HCT116 (cell line): ENCODE measurements at regions not wholly inside any gene's neighbourhood (a gene's known extent, or its start where the extent isn't known, plus 50 kb on each side); places are given as distances from the start of the nearest gene placed in this dataset.

ENCODE experiments used
- ATAC-seq: fragments of 200-7000 bp; cut with Tn5 transposase; 2 replicates; pipeline ENCODE4 v1.9.1; 2020; ENCODE audit warnings: mild to moderate bottlenecking, moderate library complexity
- BruUV-seq: library from RNA; stranded (reverse); fragments of 400-500 nt; replicated peaks from 2 replicates; lab custom pipeline; 2021; lab: Mats Ljungman, UMichigan
- CTCF ChIA-PET: fragments of 300-600 bp; sonication (Branson Sonifier 250); formaldehyde crosslinking; loops from one replicate; lab custom pipeline; 2021; ENCODE audit warnings: antibody characterized with exemption; lab: Charles Lee
- POLR2A ChIA-PET: fragments of 300-600, 350-600 bp; sonication (Branson Sonifier 250); formaldehyde crosslinking; loops from one replicate; lab custom pipeline; 2021; ENCODE audit warnings: antibody characterized with exemption; lab: Charles Lee
- RAD21 ChIA-PET, 2 experiments: fragments of 300-600 bp; sonication (Branson Sonifier 250); formaldehyde crosslinking; loops; one replicate each; lab custom pipeline; 2023; ENCODE audit warnings: low total read pairs in 2 of 2; ENCODE audit not compliant: uncharacterized antibody in 2 of 2, unreplicated experiment in 2 of 2, low non-redundant PET in 1 of 2; lab: Charles Lee
- DNase-seq: peaks from one replicate; pipeline ENCODE4 v3.0.0-alpha.2; 2010; ENCODE audit warnings: low read depth, low spot score
- H2AFZ ChIP-seq: fragments of 200-600 bp; shearing (Covaris generic), sonication (generic); 2 replicates; pipeline ENCODE4 v1.6.1; 2017; ENCODE audit warnings: low read depth, mixed run types, mixed read lengths, antibody characterized with exemption, low read length; ENCODE audit not compliant: poor library complexity, severe bottlenecking
- H3K27ac ChIP-seq: 2 replicates; pipeline ENCODE4 v1.5.1; 2012; ENCODE audit warnings: low read depth, low read length
- H3K27me3 ChIP-seq: fragments of 200-600 bp; sonication (generic); 2 replicates; pipeline ENCODE4 v1.6.1; 2016; ENCODE audit warnings: mixed run types, low read length, mixed read lengths; ENCODE audit not compliant: insufficient read depth
- H3K36me3 ChIP-seq, 2 experiments: fragments of 200-500 bp in 1 of 2; fragments of 200-600 bp in 1 of 2; sonication (Bioruptor generic) in 1 of 2; sonication (generic) in 1 of 2; 2 replicates each; pipeline versions ENCODE4 v1.5.1 to v1.6.1; 2014 to 2016; ENCODE audit warnings: low read length in 2 of 2, inconsistent platforms in 1 of 2, mixed read lengths in 1 of 2, mixed run types in 1 of 2; ENCODE audit not compliant: insufficient read depth in 2 of 2, control insufficient read depth in 1 of 2
- H3K4me1 ChIP-seq, 2 experiments: fragments of 200-600 bp in 1 of 2; sonication (generic) in 1 of 2; 2 replicates each; pipeline versions ENCODE4 v1.5.1 to v1.6.1; 2012 to 2017; ENCODE audit warnings: low read length in 2 of 2, inconsistent platforms in 1 of 2, mild to moderate bottlenecking in 1 of 2, mixed read lengths in 1 of 2, mixed run types in 1 of 2, moderate library complexity in 1 of 2; ENCODE audit not compliant: insufficient read depth in 2 of 2, control insufficient read depth in 1 of 2
- H3K4me2 ChIP-seq: fragments of 200-600 bp; sonication (generic); 2 replicates; pipeline ENCODE4 v1.6.1; 2017; ENCODE audit warnings: mixed run types, low read length, mixed read lengths
- H3K4me3 ChIP-seq, 2 experiments: fragments of 200-600 bp in 1 of 2; sonication (generic) in 1 of 2; replicated peaks in 1 of 2; 2 replicates each; pipeline ENCODE4 v1.5.1; 2011 to 2016; ENCODE audit warnings: low read length in 2 of 2, control low read depth in 1 of 2, low read depth in 1 of 2, mild to moderate bottlenecking in 1 of 2, mixed read lengths in 1 of 2, mixed run types in 1 of 2
- H3K79me2 ChIP-seq: fragments of 200-600 bp; sonication (generic); 2 replicates; pipeline ENCODE4 v1.6.1; 2017; ENCODE audit warnings: mild to moderate bottlenecking, mixed run types, low read length, moderate library complexity, mixed read lengths; ENCODE audit not compliant: insufficient read depth
- H3K9ac ChIP-seq: fragments of 200-600 bp; sonication (generic); 2 replicates; pipeline ENCODE4 v1.6.1; 2016; ENCODE audit warnings: low read length, mixed read lengths
- H3K9me2 ChIP-seq: fragments of 200-600 bp; sonication (generic), shearing (Covaris generic); 2 replicates; pipeline ENCODE4 v1.6.1; 2017; ENCODE audit warnings: mixed run types, mild to moderate bottlenecking, moderate library complexity; ENCODE audit not compliant: insufficient read depth
- H3K9me3 ChIP-seq, 2 experiments: fragments of 200-500 bp in 1 of 2; fragments of 200-600 bp in 1 of 2; sonication (Bioruptor generic) in 1 of 2; sonication (generic) in 1 of 2; 2 replicates each; pipeline ENCODE4 v1.6.1; 2014 to 2017; ENCODE audit warnings: low read length in 2 of 2, mixed read lengths in 2 of 2, inconsistent platforms in 1 of 2, low read depth in 1 of 2, mild to moderate bottlenecking in 1 of 2, mixed run types in 1 of 2, moderate library complexity in 1 of 2; ENCODE audit not compliant: control insufficient read depth in 1 of 2, insufficient read depth in 1 of 2
- H4K20me1 ChIP-seq: fragments of 200-600 bp; sonication (generic), shearing (Covaris generic); 2 replicates; pipeline ENCODE4 v1.6.1; 2017; ENCODE audit warnings: mixed run types, mild to moderate bottlenecking, moderate library complexity; ENCODE audit not compliant: insufficient read depth
- ATF3 ChIP-seq: IDR thresholded peaks from 2 replicates; pipeline ENCODE4 v1.6.1; 2012
- CEBPB ChIP-seq: IDR thresholded peaks from 2 replicates; pipeline ENCODE4 v1.6.1; 2012; ENCODE audit warnings: low read depth
- EZH2phosphoT487 ChIP-seq: fragments of 200-600 bp; IDR thresholded peaks from 2 replicates; pipeline ENCODE4 v1.6.1; 2018; ENCODE audit warnings: antibody characterized with exemption, borderline replicate concordance
- FOSL1 ChIP-seq: IDR thresholded peaks from 2 replicates; pipeline ENCODE4 v1.6.1; 2012; ENCODE audit warnings: low read depth
- JUND ChIP-seq: IDR thresholded peaks from 2 replicates; pipeline ENCODE4 v1.6.1; 2012
- POLR2AphosphoS5 ChIP-seq: IDR thresholded peaks from 2 replicates; pipeline ENCODE4 v1.6.1; 2011; ENCODE audit warnings: mild to moderate bottlenecking, low read depth, low read length, moderate library complexity
- RAD21 ChIP-seq: IDR thresholded peaks from 2 replicates; pipeline ENCODE4 v1.6.1; 2012; ENCODE audit warnings: low read depth, mild to moderate bottlenecking
- REST ChIP-seq: IDR thresholded peaks from 2 replicates; pipeline ENCODE4 v1.6.1; 2012; ENCODE audit warnings: low read depth
- TCF7L2 ChIP-seq: IDR thresholded peaks from 2 replicates; pipeline ENCODE4 v1.7.0; 2011; ENCODE audit warnings: borderline replicate concordance, inconsistent platforms; ENCODE audit not compliant: insufficient read depth, insufficient read length; ENCODE audit errors: extremely low read depth
- ZBTB33 ChIP-seq: IDR thresholded peaks from 2 replicates; pipeline ENCODE4 v1.6.1; 2011; ENCODE audit warnings: mild to moderate bottlenecking, low read length, moderate library complexity; ENCODE audit not compliant: insufficient replicate concordance; ENCODE audit errors: extremely low read depth
- intact Hi-C: fragments of 100-400 bp; cut with micrococcal nuclease; formaldehyde crosslinking; loops from 2 replicates; pipeline ENCODE4 v1.10.0; 2022

GRCh38 chr18:65422544-65423136, 328.2 kb upstream of the CDH7 start:
- Histone ChIP-seq H3K9me3 (peaks cover 0 to 3% of the 10 kb centered on the region in 2 experiments; a peak in 2 of 4 replicates), H3K27ac (no peak overlapping the region), H3K9ac (no peak overlapping the region), H2AFZ (no peak overlapping the region), H3K4me1 (no peaks in the 10 kb centered on the region), H3K9me2 (no peaks in the 10 kb centered on the region), H3K4me3 (no peak overlapping the region), H3K79me2 (no peaks in the 10 kb centered on the region), H3K27me3 (no peaks in the 10 kb centered on the region), H4K20me1 (no peaks in the 10 kb centered on the region), H3K4me2 (no peak overlapping the region), H3K36me3 (no peaks in the 10 kb centered on the region)
- CTCF ChIA-PET: no interaction called here
- no TSS peak for BruUV-seq
- ATAC-seq (no peak), DNase-seq (no peak)
- POLR2A ChIA-PET: no interaction called here
- intact Hi-C loops: no loop called here
- TF ChIP-seq TCF7L2: no peak
- TF ChIP-seq RAD21: no peak
- no peak for TF ChIP-seq CEBPB
- TF ChIP-seq EZH2phosphoT487: no peak
- TF ChIP-seq FOSL1: no peak
- no peak for TF ChIP-seq ZBTB33
- no peak for TF ChIP-seq JUND
- no peak for TF ChIP-seq ATF3
- TF ChIP-seq REST: no peak
- no peak for TF ChIP-seq POLR2AphosphoS5
- RAD21 ChIA-PET: no interaction called here
